Muscle layer of colon (tissue), 2 donors: ENCODE measurements at regions not wholly inside any gene's neighbourhood (a gene's known extent, or its start where the extent isn't known, plus 50 kb on each side); places are given as distances from the start of the nearest gene placed in this dataset.

Experiments used
- H3K27ac ChIP-seq: one replicate; pipeline ENCODE4 v1.7.0; 2013; ENCODE audit warnings: low read depth, mild to moderate bottlenecking, low read length, moderate library complexity
- H3K27me3 ChIP-seq, 2 donors: one replicate each; pipeline ENCODE4 v1.7.0; 2013; ENCODE audit warnings: low read length in 2 of 2, mild to moderate bottlenecking in 2 of 2; ENCODE audit not compliant: insufficient read depth in 2 of 2, control insufficient read depth in 1 of 2
- H3K36me3 ChIP-seq: one replicate; pipeline ENCODE4 v1.7.0; 2013; ENCODE audit warnings: mild to moderate bottlenecking, low read length; ENCODE audit not compliant: insufficient read depth
- H3K4me1 ChIP-seq: one replicate; pipeline ENCODE4 v1.7.0; 2013; ENCODE audit warnings: mild to moderate bottlenecking, low read length; ENCODE audit not compliant: insufficient read depth
- H3K4me3 ChIP-seq, 2 donors: one replicate each; pipeline ENCODE4 v1.7.0; 2013; ENCODE audit warnings: low read length in 2 of 2, low read depth in 1 of 2, mild to moderate bottlenecking in 1 of 2, moderate library complexity in 1 of 2
- H3K9ac ChIP-seq: one replicate; pipeline ENCODE4 v1.7.0; 2013; ENCODE audit warnings: low read length
- H3K9me3 ChIP-seq: one replicate; pipeline ENCODE4 v1.7.0; 2013; ENCODE audit warnings: mild to moderate bottlenecking, low read length
- donor health status: abdominal sarcoma.
- donor health status: Adenocarcinoma of cecum.

GRCh38 chr3:107092121-107092520, 285.1 kb upstream of the CCDC54 start:
- Histone ChIP-seq H3K27ac (no peak overlapping the region), H3K9ac (no peak overlapping the region), H3K36me3 (no peaks in the 10 kb centered on the region), H3K4me1 (no peaks in the 10 kb centered on the region), H3K9me3 (no peaks in the 10 kb centered on the region), H3K27me3 (no peaks in the 10 kb centered on the region), H3K4me3 (no peak overlapping the region)

GRCh38 chr3:107098864-107099263, 278.4 kb upstream of the CCDC54 start:
- Histone ChIP-seq H3K9me3 (no peaks in the 10 kb centered on the region), H3K4me3 (no peak overlapping the region), H3K27ac (no peak overlapping the region), H3K4me1 (no peaks in the 10 kb centered on the region), H3K36me3 (no peaks in the 10 kb centered on the region), H3K27me3 (no peaks in the 10 kb centered on the region), H3K9ac (no peak overlapping the region)

GRCh38 chr3:107100137-107100536, 277.1 kb upstream of the CCDC54 start:
- H3K4me1 ChIP-seq = no peaks in the 10 kb centered on the region
- H3K9me3 ChIP-seq = no peaks in the 10 kb centered on the region
- no peaks in the 10 kb centered on the region for H3K27me3 ChIP-seq
- no peaks in the 10 kb centered on the region for H3K36me3 ChIP-seq
- H3K27ac ChIP-seq = no peak overlapping the region
- H3K9ac ChIP-seq = no peak overlapping the region
- H3K4me3 ChIP-seq = no peak overlapping the region

DNA sequence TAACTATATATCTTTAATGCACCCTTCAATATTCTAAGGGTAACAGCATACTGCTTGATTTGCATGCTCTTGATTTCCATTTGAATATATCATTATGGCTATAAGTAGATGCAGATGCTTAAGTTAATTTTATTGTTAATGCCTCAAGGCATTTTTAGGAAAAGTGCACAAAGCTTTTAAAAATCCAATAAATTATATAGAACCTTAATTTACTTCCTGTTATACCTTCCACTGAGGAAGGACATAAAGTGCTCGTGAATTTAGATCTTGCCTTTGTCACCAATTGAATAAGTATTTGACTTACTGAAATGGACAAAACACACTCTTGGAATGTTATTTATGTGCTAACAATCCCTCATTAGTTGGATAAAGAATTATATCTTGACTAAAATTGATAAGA, 276.7 kb upstream of the CCDC54 start:
- Histone ChIP-seq H3K4me3 (no peak overlapping the region), H3K36me3 (no peaks in the 10 kb centered on the region), H3K4me1 (no peaks in the 10 kb centered on the region), H3K9ac (no peak overlapping the region), H3K27ac (no peak overlapping the region), H3K27me3 (no peaks in the 10 kb centered on the region), H3K9me3 (no peaks in the 10 kb centered on the region)

- Histone ChIP-seq H3K36me3 (no peaks in the 10 kb centered on the region), H3K27ac (no peak overlapping the region)
These were observed 273.5 kb upstream of the CCDC54 start for GRCh38 chr3:107103786-107104185.

GRCh38 chr3:107106316-107106715, 270.9 kb upstream of the CCDC54 start:
- H3K27ac ChIP-seq = no peak overlapping the region
- H3K4me3 ChIP-seq = no peak overlapping the region
- no peaks in the 10 kb centered on the region for H3K36me3 ChIP-seq
- H3K9ac ChIP-seq = no peak overlapping the region
- H3K27me3 ChIP-seq = no peaks in the 10 kb centered on the region
- H3K9me3 ChIP-seq = no peaks in the 10 kb centered on the region
- H3K4me1 ChIP-seq = no peaks in the 10 kb centered on the region

More at GRCh38 chr3:107103786-107104185, 273.5 kb upstream of the CCDC54 start:
- Histone ChIP-seq H3K27me3 (no peaks in the 10 kb centered on the region), H3K4me1 (no peaks in the 10 kb centered on the region), H3K9me3 (no peaks in the 10 kb centered on the region), H3K9ac (no peak overlapping the region), H3K4me3 (no peak overlapping the region)

DNA sequence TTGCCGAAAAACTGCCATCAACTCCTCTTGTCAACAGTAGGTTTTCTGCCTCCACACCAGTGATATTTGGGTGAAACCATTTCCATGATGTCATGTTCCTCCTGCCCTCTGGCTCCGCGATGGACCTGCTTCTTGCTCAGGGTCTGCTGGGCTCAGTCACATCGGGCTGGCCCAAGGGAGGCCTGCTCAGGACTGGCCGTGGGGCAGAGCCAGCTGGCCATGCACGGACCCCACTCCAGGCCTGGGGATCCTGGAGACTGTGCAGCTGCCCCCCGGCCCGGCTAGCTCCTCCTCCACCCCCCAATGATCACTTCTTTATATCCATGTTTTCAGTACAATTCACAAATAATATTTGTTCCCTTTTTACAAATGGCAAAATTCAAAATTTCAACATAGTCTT, 270.3 kb upstream of the CCDC54 start:
- H3K36me3 ChIP-seq = no peaks in the 10 kb centered on the region
- H3K4me1 ChIP-seq = no peaks in the 10 kb centered on the region
- no peak overlapping the region for H3K9ac ChIP-seq
- no peaks in the 10 kb centered on the region for H3K9me3 ChIP-seq
- no peaks in the 10 kb centered on the region for H3K27me3 ChIP-seq
- no peak overlapping the region for H3K27ac ChIP-seq
- H3K4me3 ChIP-seq = no peak overlapping the region

DNA sequence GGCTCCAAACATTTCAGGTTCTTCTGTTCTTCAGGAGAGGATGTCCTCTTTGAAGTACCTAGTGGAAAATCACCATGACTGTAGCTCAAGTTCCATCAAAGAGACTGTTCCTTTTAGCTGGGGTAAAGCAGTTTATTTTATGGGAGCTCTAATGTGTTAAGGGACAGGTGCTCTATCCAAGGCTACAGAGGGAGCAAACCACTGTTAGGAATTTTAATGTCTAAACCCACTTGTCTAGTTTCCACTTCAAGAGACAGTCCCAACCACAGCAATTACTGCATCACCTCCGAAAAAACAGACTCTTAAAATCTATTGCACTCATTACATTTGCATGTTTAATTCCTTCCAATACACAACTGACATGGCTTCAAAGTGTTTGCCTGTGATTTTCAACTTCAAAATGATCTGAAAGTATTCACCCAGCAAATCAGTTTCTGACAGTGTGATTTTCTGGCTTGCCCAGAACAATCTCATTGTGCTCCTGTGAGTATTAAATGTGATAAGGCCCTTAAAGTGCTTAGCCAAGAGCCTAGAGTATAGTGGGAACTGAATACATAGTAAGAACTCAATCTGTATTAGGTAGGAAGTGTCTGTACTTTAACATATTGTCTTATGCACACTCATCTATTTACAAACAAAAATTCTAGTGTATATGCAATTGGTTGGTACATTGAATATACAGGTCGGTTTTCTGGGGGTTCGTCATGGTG, 266.5 kb upstream of the CCDC54 start:
- no peaks in the 10 kb centered on the region for H3K27me3 ChIP-seq
- H3K9me3 ChIP-seq = no peaks in the 10 kb centered on the region
- no peak overlapping the region for H3K9ac ChIP-seq
- H3K27ac ChIP-seq = no peak overlapping the region
- no peaks in the 10 kb centered on the region for H3K4me1 ChIP-seq
- H3K4me3 ChIP-seq = no peak overlapping the region
- no peaks in the 10 kb centered on the region for H3K36me3 ChIP-seq

- H3K4me1 ChIP-seq = no peaks in the 10 kb centered on the region
- no peaks in the 10 kb centered on the region for H3K9me3 ChIP-seq
- no peaks in the 10 kb centered on the region for H3K36me3 ChIP-seq
- no peak overlapping the region for H3K9ac ChIP-seq
- H3K27ac ChIP-seq = no peak overlapping the region
- H3K27me3 ChIP-seq = no peaks in the 10 kb centered on the region
- no peak overlapping the region for H3K4me3 ChIP-seq
These were observed 265.4 kb upstream of the CCDC54 start for GRCh38 chr3:107111872-107112271.

DNA sequence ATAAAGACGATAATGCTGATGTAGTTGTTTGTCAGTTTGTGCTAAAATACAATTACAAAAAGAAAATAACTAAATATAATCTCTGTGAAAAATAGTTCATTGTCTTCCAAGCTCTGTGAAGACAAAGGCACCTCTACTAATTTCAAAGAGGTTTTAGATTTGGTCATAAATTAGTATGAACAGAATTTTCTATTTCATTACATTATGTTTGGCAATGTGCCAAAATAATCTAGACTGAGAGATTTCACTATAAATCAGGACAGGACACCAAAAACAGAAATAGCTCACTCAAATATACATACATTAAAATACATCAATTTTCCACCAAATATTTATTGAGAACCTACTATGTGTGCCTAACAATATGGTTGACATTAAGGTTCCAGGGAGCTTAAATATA, 264.9 kb upstream of the CCDC54 start:
- Histone ChIP-seq H3K4me1 (no peaks in the 10 kb centered on the region), H3K9me3 (no peaks in the 10 kb centered on the region), H3K36me3 (no peaks in the 10 kb centered on the region), H3K27me3 (no peaks in the 10 kb centered on the region), H3K9ac (no peak overlapping the region), H3K27ac (no peak overlapping the region), H3K4me3 (no peak overlapping the region)

- Histone ChIP-seq H3K4me1 (no peaks in the 10 kb centered on the region), H3K27ac (no peak overlapping the region), H3K4me3 (no peak overlapping the region), H3K9me3 (no peaks in the 10 kb centered on the region), H3K36me3 (no peaks in the 10 kb centered on the region), H3K27me3 (no peaks in the 10 kb centered on the region), H3K9ac (no peak overlapping the region)
These were observed 261.0 kb upstream of the CCDC54 start for GRCh38 chr3:107116251-107116650.

DNA sequence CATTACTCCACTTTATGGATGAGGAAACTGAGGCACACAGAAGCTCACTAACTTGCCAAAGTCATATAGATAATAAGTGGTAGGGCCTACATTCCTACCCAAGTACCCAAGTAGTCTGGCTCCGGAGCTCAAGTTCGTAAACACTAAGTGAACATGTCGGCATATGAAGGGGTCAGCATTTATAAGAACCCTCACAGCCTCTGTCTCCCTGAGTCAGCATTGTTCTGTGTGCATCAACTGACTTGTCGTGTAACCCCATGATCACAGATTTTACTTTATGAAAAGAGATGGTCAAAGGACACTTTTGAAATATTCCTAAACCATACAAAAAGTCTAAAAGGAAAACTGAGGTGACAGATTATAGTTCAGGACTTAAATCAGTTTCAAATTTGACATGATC, 260.1 kb upstream of the CCDC54 start:
- Histone ChIP-seq H3K36me3 (no peaks in the 10 kb centered on the region), H3K4me3 (no peak overlapping the region), H3K9ac (no peak overlapping the region), H3K27ac (no peak overlapping the region), H3K4me1 (no peaks in the 10 kb centered on the region), H3K27me3 (no peaks in the 10 kb centered on the region), H3K9me3 (no peaks in the 10 kb centered on the region)
